ENCODE measurements at regions not wholly inside any gene's neighbourhood (a gene's known extent, or its start where the extent isn't known, plus 50 kb on each side); places are given as distances from the start of the nearest gene placed in this dataset.

DNA sequence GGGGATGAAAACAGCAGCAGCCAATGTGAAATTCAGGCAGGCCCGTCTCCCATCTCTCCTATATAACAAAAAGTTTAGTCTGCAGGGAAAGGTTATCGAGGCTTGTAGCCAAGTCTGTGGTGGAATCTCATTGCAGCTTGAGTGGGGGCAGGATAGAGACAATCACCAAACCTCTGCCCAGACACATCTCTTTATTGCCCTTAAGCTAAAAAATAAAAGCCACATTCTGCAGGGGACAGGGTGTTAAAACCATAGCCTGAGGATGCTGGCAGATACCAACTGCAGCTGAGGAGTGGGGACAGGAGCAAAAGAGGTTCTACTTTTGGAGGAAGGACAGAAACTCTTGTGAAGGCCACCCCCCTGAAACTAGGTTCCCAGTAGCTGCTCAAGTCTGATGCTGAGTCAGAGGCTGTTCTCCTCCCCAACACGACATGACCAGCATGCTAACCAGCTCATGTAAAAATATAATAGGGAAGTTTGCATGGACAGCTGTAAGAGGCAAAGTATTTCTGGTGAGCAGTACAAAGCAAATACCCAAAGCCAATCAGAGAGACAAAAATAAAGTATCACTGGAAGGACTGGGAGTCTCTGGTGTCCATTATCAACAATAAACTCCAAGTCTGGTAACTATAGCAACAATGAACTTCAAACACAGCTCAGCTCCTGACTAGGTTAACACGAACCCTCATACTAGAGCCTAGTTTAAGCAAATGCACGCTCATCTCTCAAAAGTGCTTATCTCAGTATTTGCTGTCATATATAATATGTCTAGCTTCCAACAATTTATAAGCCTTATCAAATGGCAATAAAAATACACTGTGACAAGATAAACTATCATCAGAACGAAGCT is 362.2 kb upstream of the SLCO3A1 start:
- peaks cover 6% of the 10 kb centered on the region for H3K4me1 Mint-ChIP-seq
- ChIA-PET POLR2A (interaction anchor here (1.6 kb wide), 1 partner anchor 179 kb away, joined by 3 read pairs; no protein-coding TSS in a partner anchor), CTCF (no interaction called here)
- no peaks in the 10 kb centered on the region for H3K27me3 Mint-ChIP-seq
- DNase-seq = peak; percentile 32
- H3K9me3 Mint-ChIP-seq = peaks cover 7% of the 10 kb centered on the region
- no peak overlapping the region for H3K27ac Mint-ChIP-seq
- H3K4me3 Mint-ChIP-seq = no peak overlapping the region
- peaks cover 2% of the 10 kb centered on the region for H3K36me3 Mint-ChIP-seq (ENCODE audit: low read depth)

DNA sequence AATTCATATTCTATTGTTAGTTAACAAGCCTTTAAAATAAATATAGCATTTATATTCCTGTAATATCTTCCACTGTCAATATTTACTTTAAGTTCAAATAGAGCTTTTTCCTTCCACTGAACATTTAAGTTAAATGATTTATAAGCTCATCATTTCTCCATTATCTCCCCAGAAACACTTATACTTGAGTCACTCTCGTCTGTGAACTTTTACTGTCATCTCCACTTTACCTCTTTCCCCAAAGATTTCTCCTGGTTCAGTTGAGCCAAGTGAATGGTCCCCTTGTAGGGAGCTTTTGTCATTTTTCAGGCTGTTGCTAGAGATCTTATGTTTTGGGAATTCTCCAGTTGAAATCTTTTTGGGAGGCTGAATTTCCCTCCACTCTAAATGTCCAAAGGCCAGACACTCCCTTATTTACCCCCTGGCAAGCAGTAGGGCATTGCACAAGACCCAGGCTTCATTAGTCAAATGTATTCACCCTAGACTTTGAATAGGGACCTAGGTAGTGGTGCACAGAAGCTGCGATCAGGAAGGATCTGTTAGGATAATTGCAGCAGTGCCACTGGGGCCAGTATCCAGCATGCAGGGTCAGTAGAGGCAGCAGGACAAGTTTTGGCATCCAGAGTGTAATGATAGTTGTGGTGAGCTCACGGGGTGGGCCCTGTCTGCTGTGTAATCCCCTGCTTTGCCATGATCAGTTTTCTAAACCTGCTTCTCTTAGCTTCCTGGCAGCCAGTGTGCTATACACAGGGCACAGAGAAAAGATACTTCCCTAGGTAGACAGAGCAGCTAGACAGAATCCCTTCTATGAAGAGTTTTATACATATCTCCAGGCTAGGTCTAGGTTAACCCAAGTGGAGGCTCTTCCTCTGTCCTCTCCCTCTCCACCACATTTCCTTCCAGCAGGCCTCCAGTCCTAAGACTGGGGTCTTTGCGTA is 356.5 kb upstream of the SLCO3A1 start:
- Mint-ChIP-seq H3K27ac (no peak overlapping the region), H3K27me3 (no peaks in the 10 kb centered on the region), H3K36me3 (ENCODE audit: low read depth) (no peaks in the 10 kb centered on the region), H3K9me3 (no peaks in the 10 kb centered on the region), H3K4me1 (no peaks in the 10 kb centered on the region), H3K4me3 (no peak overlapping the region)
- ChIA-PET CTCF (no interaction called here), POLR2A (no interaction called here)
- DNase-seq = no peak

DNA sequence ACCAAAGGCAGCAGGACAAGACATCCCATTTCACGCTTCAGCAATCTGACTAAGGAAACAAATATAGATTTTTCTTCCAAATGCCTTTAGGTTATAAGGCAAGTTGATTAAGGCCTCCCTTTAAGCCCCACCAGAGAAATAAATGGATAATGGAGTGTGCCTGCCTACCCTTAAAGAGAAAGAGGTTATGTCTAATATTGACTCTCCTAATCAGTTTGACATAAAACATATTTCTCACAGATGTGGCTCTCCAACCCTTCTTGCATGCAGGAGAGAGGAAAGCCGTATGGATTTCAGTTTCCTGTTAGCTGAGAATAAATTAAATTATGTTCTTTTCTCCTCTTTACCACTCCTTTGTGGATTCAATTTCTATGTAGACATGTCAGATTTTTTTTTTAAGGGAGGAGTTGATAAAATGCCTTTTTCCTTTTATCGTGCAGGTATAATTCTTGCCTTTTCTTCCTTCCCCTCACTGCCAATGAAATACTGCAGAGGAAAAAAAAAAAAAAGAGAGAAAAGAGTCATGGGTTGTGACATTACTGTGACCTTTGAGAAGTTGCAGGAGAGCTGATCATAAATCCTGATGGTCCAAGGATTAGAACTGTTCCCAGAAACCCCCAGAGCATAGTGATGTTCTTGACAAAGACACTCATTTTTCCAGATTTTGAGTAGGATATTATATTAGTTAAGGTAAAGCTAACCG is 355.3 kb upstream of the SLCO3A1 start:
- Mint-ChIP-seq H3K4me1 (no peaks in the 10 kb centered on the region), H3K4me3 (no peak overlapping the region), H3K27ac (no peak overlapping the region), H3K27me3 (no peaks in the 10 kb centered on the region), H3K9me3 (no peaks in the 10 kb centered on the region), H3K36me3 (ENCODE audit: low read depth) (no peaks in the 10 kb centered on the region)
- POLR2A ChIA-PET = no interaction called here
- no peak for DNase-seq
- CTCF ChIA-PET = no interaction called here

DNA sequence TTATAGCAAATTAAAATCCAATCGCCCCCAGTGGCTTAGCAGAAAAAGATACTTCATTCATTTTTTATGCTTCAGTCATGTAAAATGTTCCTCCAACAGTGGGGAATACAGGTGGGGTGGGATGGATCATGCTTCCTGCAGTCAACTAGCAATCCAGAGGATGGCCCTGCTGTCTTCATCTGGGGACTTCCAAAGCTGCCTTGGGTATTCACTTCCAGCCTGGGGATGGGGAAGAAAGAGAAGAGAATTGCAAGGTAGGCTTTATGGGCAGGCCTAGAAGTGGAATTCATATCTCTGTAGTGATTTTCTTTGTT is 354.8 kb upstream of the SLCO3A1 start:
- ChIA-PET CTCF (no interaction called here), POLR2A (no interaction called here)
- Mint-ChIP-seq H3K27ac (no peak overlapping the region), H3K4me1 (no peaks in the 10 kb centered on the region), H3K27me3 (no peaks in the 10 kb centered on the region), H3K36me3 (ENCODE audit: low read depth) (no peaks in the 10 kb centered on the region), H3K4me3 (no peak overlapping the region), H3K9me3 (no peaks in the 10 kb centered on the region)
- DNase-seq = no peak

DNA sequence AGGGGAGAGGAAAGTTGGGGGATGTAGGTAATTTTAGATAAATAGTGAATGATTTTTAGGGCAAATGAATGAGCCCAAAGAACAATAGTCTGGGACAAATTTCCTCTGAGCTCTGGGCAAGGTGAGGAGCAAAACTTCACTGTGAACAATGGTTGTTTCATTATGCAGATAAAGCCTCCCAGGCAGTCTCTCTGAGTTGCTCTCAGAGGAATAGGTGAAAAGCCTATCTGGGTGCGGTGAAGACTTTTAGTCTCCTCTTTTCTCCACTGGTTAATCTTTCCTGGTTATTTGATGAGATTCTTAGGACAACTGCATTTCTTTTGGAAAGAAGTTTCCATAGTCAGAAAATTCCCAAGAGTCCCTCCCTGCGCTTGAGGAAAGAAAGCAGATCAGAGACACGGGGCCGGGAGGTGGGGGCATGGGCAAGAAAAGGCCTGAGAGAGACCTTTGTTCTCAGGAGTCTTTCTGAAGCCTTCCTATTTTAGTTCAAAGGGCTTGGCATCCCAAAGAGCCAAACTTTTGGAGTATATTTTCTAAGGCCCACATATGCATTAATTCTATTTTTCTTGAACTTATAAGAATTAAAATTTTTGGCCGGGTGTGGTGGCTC is 353.6 kb upstream of the SLCO3A1 start:
- Mint-ChIP-seq H3K27me3 (no peaks in the 10 kb centered on the region), H3K27ac (no peak overlapping the region), H3K36me3 (ENCODE audit: low read depth) (no peaks in the 10 kb centered on the region), H3K4me1 (no peaks in the 10 kb centered on the region), H3K9me3 (no peaks in the 10 kb centered on the region), H3K4me3 (no peak overlapping the region)
- ChIA-PET POLR2A (no interaction called here), CTCF (no interaction called here)
- no peak for DNase-seq

DNA sequence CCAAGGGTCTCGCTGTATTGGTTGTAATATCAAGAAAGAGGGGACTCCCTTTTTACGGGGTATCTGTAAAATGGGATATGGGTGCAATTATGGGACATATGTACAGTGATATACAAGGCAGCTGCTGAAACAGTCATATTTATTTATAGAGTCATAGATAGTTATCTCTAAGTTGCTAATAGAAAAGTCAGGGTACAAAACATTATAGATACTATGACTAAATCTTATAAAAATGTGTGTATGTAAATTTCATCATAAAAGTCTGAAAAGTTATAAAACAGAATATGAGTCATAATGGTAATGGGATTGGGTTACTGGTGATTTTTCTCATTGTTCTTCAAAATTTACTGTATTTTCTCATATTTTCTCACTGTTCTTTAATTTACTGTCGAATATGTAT is 344.9 kb upstream of the SLCO3A1 start:
- no peaks in the 10 kb centered on the region for H3K9me3 Mint-ChIP-seq
- H3K4me3 Mint-ChIP-seq = no peak overlapping the region
- ChIA-PET CTCF (no interaction called here), POLR2A (no interaction called here)
- no peaks in the 10 kb centered on the region for H3K36me3 Mint-ChIP-seq (ENCODE audit: low read depth)
- no peak overlapping the region for H3K27ac Mint-ChIP-seq
- no peak for DNase-seq
- no peaks in the 10 kb centered on the region for H3K4me1 Mint-ChIP-seq
- H3K27me3 Mint-ChIP-seq = no peaks in the 10 kb centered on the region

DNA sequence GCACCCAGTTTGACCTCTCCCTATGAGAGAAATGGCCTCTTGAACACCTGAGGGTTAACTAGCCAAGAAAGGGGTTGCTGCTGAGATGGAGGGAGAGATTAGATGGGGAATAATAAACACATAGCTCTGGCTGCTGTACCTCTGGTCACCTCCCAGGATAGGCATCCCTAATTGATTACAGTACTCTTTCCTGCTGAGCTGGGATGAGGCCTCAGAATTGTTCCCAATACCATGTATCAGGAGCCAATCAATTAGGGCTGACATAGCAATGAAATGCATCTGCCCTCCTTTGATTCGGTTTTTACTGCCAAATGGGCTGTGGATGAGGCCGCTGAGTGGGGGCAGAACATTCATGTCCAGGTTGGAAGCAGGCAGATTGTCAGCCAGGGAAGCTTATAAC is 339.4 kb upstream of the SLCO3A1 start:
- H3K27ac Mint-ChIP-seq = no peak overlapping the region
- H3K36me3 Mint-ChIP-seq (ENCODE audit: low read depth) = no peaks in the 10 kb centered on the region
- DNase-seq = no peak
- H3K27me3 Mint-ChIP-seq = no peaks in the 10 kb centered on the region
- ChIA-PET POLR2A (no interaction called here), CTCF (no interaction called here)
- no peak overlapping the region for H3K4me3 Mint-ChIP-seq
- peaks cover 4% of the 10 kb centered on the region for H3K4me1 Mint-ChIP-seq
- H3K9me3 Mint-ChIP-seq = no peaks in the 10 kb centered on the region

DNA sequence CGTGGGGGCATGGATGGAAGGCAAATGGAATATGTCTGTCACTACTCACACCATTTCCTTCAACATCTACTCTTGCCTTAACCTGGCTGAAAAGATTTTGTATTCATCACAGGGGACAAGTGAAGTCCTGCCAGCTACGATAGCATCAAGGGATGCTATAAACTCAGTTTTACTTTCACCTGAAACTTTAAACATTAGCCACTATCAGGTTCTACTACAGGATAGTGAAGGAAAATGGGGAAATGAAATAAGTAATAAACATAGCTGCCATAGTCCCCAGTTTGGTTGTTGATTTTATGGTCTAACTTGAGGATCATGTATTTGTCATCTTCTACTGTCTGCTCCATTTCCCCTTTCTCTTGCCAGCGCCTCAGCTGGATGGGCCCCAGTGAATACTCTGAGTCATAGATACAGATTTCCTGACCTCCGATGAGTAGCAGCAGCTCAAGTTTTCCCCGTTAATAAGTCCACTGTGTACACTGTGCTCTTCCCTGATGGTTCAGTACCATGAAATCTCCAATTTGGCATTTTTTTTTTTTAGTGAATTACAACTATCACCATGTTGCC is 338.2 kb upstream of the SLCO3A1 start:
- no peak for DNase-seq
- no peaks in the 10 kb centered on the region for H3K9me3 Mint-ChIP-seq
- no peak overlapping the region for H3K4me3 Mint-ChIP-seq
- H3K27me3 Mint-ChIP-seq = no peaks in the 10 kb centered on the region
- H3K36me3 Mint-ChIP-seq (ENCODE audit: low read depth) = no peaks in the 10 kb centered on the region
- POLR2A ChIA-PET = no interaction called here
- H3K4me1 Mint-ChIP-seq = peaks cover 4% of the 10 kb centered on the region
- CTCF ChIA-PET = no interaction called here
- no peak overlapping the region for H3K27ac Mint-ChIP-seq

DNA sequence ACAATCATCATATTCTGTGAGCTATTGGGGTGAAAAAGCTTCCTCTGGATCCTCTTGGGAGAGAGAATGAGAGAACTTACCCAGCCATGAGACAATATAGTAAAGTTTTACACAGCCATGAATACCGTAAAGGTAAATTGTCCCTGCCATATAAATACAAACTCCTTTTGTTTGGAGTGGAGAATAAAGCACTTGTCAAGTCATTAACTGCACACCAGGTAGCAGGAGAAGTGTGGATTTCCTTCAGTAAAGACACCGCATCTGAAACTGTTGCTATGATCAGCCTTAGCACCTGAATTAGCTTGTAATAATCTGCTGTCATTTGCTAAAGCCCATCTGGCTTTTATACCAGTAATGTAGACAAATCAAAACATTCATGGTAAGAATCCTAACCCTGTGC is 336.6 kb upstream of the SLCO3A1 start:
- Mint-ChIP-seq H3K27ac (no peak overlapping the region), H3K4me1 (peaks cover 4% of the 10 kb centered on the region), H3K4me3 (no peak overlapping the region), H3K36me3 (ENCODE audit: low read depth) (no peaks in the 10 kb centered on the region), H3K9me3 (no peaks in the 10 kb centered on the region), H3K27me3 (no peaks in the 10 kb centered on the region)
- POLR2A ChIA-PET = no interaction called here
- no peak for DNase-seq
- CTCF ChIA-PET = no interaction called here

DNA sequence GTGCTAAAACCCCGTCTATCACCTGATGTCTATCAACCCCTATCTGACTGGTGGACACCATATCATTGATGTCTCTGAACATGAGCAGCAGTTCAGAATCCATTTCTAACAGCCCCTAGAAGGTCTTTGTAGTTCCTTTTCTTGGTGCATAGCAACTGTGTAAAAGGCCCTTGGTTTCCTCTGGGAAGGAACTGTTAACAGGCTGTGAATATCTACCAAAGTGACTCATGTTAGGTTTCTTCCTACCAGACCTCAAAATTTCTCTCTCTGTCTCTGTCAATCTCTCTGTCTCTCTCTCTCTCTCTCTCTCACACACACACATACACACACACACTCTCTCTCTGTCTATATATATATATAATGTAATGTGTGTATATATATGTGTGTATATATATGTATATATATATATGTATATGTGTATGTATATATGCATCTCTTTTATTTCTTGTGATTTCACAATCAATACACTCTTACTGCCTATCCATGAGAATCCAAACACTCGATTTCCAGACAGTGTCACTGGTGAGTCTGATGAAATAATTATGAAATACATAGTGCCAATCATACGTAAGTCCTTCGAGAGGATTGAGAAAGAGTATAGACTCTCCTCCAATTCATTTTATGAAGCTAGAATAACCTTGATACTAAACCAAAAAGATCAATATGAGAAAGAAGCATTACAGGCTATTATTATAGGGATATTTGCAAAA is 335.9 kb upstream of the SLCO3A1 start:
- H3K9me3 Mint-ChIP-seq = no peaks in the 10 kb centered on the region
- ChIA-PET CTCF (interaction anchor here (0.8 kb wide), 1 partner anchor 215 kb away, joined by 3 read pairs; no protein-coding TSS in a partner anchor), POLR2A (no interaction called here)
- DNase-seq = no peak
- H3K27me3 Mint-ChIP-seq = no peaks in the 10 kb centered on the region
- H3K4me3 Mint-ChIP-seq = no peak overlapping the region
- peaks cover 7% of the 10 kb centered on the region for H3K4me1 Mint-ChIP-seq
- no peak overlapping the region for H3K27ac Mint-ChIP-seq
- H3K36me3 Mint-ChIP-seq (ENCODE audit: low read depth) = no peaks in the 10 kb centered on the region

DNA sequence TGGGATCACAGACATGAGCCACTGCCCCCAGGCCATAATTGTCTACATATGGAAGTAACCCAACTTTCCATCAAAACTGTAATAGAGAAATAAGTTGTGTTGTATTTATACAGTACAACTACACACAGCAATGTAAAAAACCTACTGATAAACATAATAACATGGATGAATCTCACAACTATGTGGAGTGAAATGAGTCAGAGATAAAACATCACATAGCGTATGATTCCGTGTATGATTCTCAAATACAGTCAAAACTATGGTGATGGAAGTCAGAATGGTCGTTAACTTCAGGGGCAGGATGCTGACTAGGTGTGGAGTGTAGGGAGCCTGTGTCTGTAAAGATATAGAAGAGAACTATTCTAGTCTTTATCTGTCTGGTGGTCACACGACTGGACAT is 332.7 kb upstream of the SLCO3A1 start:
- POLR2A ChIA-PET = no interaction called here
- H3K36me3 Mint-ChIP-seq (ENCODE audit: low read depth) = no peaks in the 10 kb centered on the region
- H3K9me3 Mint-ChIP-seq = no peaks in the 10 kb centered on the region
- H3K4me3 Mint-ChIP-seq = no peak overlapping the region
- H3K27me3 Mint-ChIP-seq = no peaks in the 10 kb centered on the region
- peaks cover 15% of the 10 kb centered on the region for H3K4me1 Mint-ChIP-seq
- no peak for DNase-seq
- CTCF ChIA-PET = no interaction called here
- no peak overlapping the region for H3K27ac Mint-ChIP-seq

DNA sequence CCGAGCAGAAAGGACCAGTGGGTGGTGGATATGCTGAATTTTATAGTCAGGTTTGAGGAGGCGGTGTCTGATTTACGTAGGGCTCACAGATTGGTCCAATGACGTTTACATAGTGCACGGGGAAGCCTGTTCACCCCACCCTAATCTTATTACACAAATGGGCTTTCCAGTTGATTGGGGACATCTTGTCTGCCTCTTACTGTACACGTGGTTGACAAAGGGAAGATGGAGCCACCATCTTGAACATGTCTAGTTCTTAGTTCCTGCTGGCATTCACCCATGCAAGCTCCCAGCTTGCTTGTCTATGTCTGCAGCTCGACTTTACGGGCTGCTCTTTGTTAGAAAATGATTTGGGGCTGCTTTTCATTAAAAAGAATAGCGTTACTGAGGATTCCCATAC is 332.0 kb upstream of the SLCO3A1 start:
- H3K9me3 Mint-ChIP-seq = no peaks in the 10 kb centered on the region
- no peak overlapping the region for H3K27ac Mint-ChIP-seq
- POLR2A ChIA-PET = no interaction called here
- peaks cover 15% of the 10 kb centered on the region for H3K4me1 Mint-ChIP-seq
- DNase-seq = no peak
- H3K36me3 Mint-ChIP-seq (ENCODE audit: low read depth) = no peaks in the 10 kb centered on the region
- no peak overlapping the region for H3K4me3 Mint-ChIP-seq
- no peaks in the 10 kb centered on the region for H3K27me3 Mint-ChIP-seq
- CTCF ChIA-PET = no interaction called here

All from activated CD4-positive, alpha-beta memory T cell treated with anti-CD3 and anti-CD28 coated beads, Interleukin-2, amount 10 ng/mL, durations not matched to agents 7 days and 5 days (primary cell).